HCT116 (cell line): ENCODE measurements at regions not wholly inside any gene's neighbourhood (a gene's known extent, or its start where the extent isn't known, plus 50 kb on each side); places are given as distances from the start of the nearest gene placed in this dataset.

Experiments used
- ATAC-seq: fragments of 200-7000 bp; cut with Tn5 transposase; 2 replicates; pipeline ENCODE4 v1.9.1; 2020; ENCODE audit warnings: mild to moderate bottlenecking, moderate library complexity
- BruUV-seq: library from RNA; stranded (reverse); fragments of 400-500 nt; replicated peaks from 2 replicates; lab custom pipeline; 2021; lab: Mats Ljungman, UMichigan
- CTCF ChIA-PET: fragments of 300-600 bp; sonication (Branson Sonifier 250); formaldehyde crosslinking; loops from one replicate; lab custom pipeline; 2021; ENCODE audit warnings: antibody characterized with exemption; lab: Charles Lee
- POLR2A ChIA-PET: fragments of 300-600, 350-600 bp; sonication (Branson Sonifier 250); formaldehyde crosslinking; loops from one replicate; lab custom pipeline; 2021; ENCODE audit warnings: antibody characterized with exemption; lab: Charles Lee
- RAD21 ChIA-PET, 2 experiments: fragments of 300-600 bp; sonication (Branson Sonifier 250); formaldehyde crosslinking; loops; one replicate each; lab custom pipeline; 2023; ENCODE audit warnings: low total read pairs in 2 of 2; ENCODE audit not compliant: uncharacterized antibody in 2 of 2, unreplicated experiment in 2 of 2, low non-redundant PET in 1 of 2; lab: Charles Lee
- DNase-seq: peaks from one replicate; pipeline ENCODE4 v3.0.0-alpha.2; 2010; ENCODE audit warnings: low read depth, low spot score
- H2AFZ ChIP-seq: fragments of 200-600 bp; shearing (Covaris generic), sonication (generic); 2 replicates; pipeline ENCODE4 v1.6.1; 2017; ENCODE audit warnings: low read depth, mixed run types, mixed read lengths, antibody characterized with exemption, low read length; ENCODE audit not compliant: poor library complexity, severe bottlenecking
- H3K27ac ChIP-seq: 2 replicates; pipeline ENCODE4 v1.5.1; 2012; ENCODE audit warnings: low read depth, low read length
- H3K27me3 ChIP-seq: fragments of 200-600 bp; sonication (generic); 2 replicates; pipeline ENCODE4 v1.6.1; 2016; ENCODE audit warnings: mixed run types, low read length, mixed read lengths; ENCODE audit not compliant: insufficient read depth
- H3K36me3 ChIP-seq, 2 experiments: fragments of 200-500 bp in 1 of 2; fragments of 200-600 bp in 1 of 2; sonication (Bioruptor generic) in 1 of 2; sonication (generic) in 1 of 2; 2 replicates each; pipeline versions ENCODE4 v1.5.1 to v1.6.1; 2014 to 2016; ENCODE audit warnings: low read length in 2 of 2, inconsistent platforms in 1 of 2, mixed read lengths in 1 of 2, mixed run types in 1 of 2; ENCODE audit not compliant: insufficient read depth in 2 of 2, control insufficient read depth in 1 of 2
- H3K4me1 ChIP-seq, 2 experiments: fragments of 200-600 bp in 1 of 2; sonication (generic) in 1 of 2; 2 replicates each; pipeline versions ENCODE4 v1.5.1 to v1.6.1; 2012 to 2017; ENCODE audit warnings: low read length in 2 of 2, inconsistent platforms in 1 of 2, mild to moderate bottlenecking in 1 of 2, mixed read lengths in 1 of 2, mixed run types in 1 of 2, moderate library complexity in 1 of 2; ENCODE audit not compliant: insufficient read depth in 2 of 2, control insufficient read depth in 1 of 2
- H3K4me2 ChIP-seq: fragments of 200-600 bp; sonication (generic); 2 replicates; pipeline ENCODE4 v1.6.1; 2017; ENCODE audit warnings: mixed run types, low read length, mixed read lengths
- H3K4me3 ChIP-seq, 2 experiments: fragments of 200-600 bp in 1 of 2; sonication (generic) in 1 of 2; replicated peaks in 1 of 2; 2 replicates each; pipeline ENCODE4 v1.5.1; 2011 to 2016; ENCODE audit warnings: low read length in 2 of 2, control low read depth in 1 of 2, low read depth in 1 of 2, mild to moderate bottlenecking in 1 of 2, mixed read lengths in 1 of 2, mixed run types in 1 of 2
- H3K79me2 ChIP-seq: fragments of 200-600 bp; sonication (generic); 2 replicates; pipeline ENCODE4 v1.6.1; 2017; ENCODE audit warnings: mild to moderate bottlenecking, mixed run types, low read length, moderate library complexity, mixed read lengths; ENCODE audit not compliant: insufficient read depth
- H3K9ac ChIP-seq: fragments of 200-600 bp; sonication (generic); 2 replicates; pipeline ENCODE4 v1.6.1; 2016; ENCODE audit warnings: low read length, mixed read lengths
- H3K9me2 ChIP-seq: fragments of 200-600 bp; sonication (generic), shearing (Covaris generic); 2 replicates; pipeline ENCODE4 v1.6.1; 2017; ENCODE audit warnings: mixed run types, mild to moderate bottlenecking, moderate library complexity; ENCODE audit not compliant: insufficient read depth
- H3K9me3 ChIP-seq, 2 experiments: fragments of 200-500 bp in 1 of 2; fragments of 200-600 bp in 1 of 2; sonication (Bioruptor generic) in 1 of 2; sonication (generic) in 1 of 2; 2 replicates each; pipeline ENCODE4 v1.6.1; 2014 to 2017; ENCODE audit warnings: low read length in 2 of 2, mixed read lengths in 2 of 2, inconsistent platforms in 1 of 2, low read depth in 1 of 2, mild to moderate bottlenecking in 1 of 2, mixed run types in 1 of 2, moderate library complexity in 1 of 2; ENCODE audit not compliant: control insufficient read depth in 1 of 2, insufficient read depth in 1 of 2
- H4K20me1 ChIP-seq: fragments of 200-600 bp; sonication (generic), shearing (Covaris generic); 2 replicates; pipeline ENCODE4 v1.6.1; 2017; ENCODE audit warnings: mixed run types, mild to moderate bottlenecking, moderate library complexity; ENCODE audit not compliant: insufficient read depth
- ATF3 ChIP-seq: IDR thresholded peaks from 2 replicates; pipeline ENCODE4 v1.6.1; 2012
- CBX3 ChIP-seq: IDR thresholded peaks from 2 replicates; pipeline ENCODE4 v1.6.1; 2012; ENCODE audit warnings: low read depth
- CEBPB ChIP-seq: IDR thresholded peaks from 2 replicates; pipeline ENCODE4 v1.6.1; 2012; ENCODE audit warnings: low read depth
- CTCF ChIP-seq, 3 experiments: fragments of 200-600 bp in 1 of 3; sonication (generic) in 1 of 3; IDR thresholded peaks in 2 of 3; conservative IDR thresholded peaks in 1 of 3; 2 replicates each; pipeline ENCODE4 v1.5.1; 2012 to 2017; ENCODE audit warnings: low read depth in 2 of 3, low read length in 2 of 3, antibody characterized with exemption in 1 of 3, borderline replicate concordance in 1 of 3, control low read depth in 1 of 3, mild to moderate bottlenecking in 1 of 3, mixed read lengths in 1 of 3, mixed run types in 1 of 3, moderate library complexity in 1 of 3; ENCODE audit not compliant: insufficient read depth in 1 of 3
- EGR1 ChIP-seq: IDR thresholded peaks from 2 replicates; pipeline ENCODE4 v1.6.1; 2012; ENCODE audit warnings: low read depth
- EZH2 ChIP-seq: fragments of 200-600 bp; sonication (generic); IDR thresholded peaks from 2 replicates; pipeline ENCODE4 v1.6.1; 2017; ENCODE audit warnings: antibody characterized with exemption, mixed run types
- EZH2phosphoT487 ChIP-seq: fragments of 200-600 bp; IDR thresholded peaks from 2 replicates; pipeline ENCODE4 v1.6.1; 2018; ENCODE audit warnings: antibody characterized with exemption, borderline replicate concordance
- FOSL1 ChIP-seq: IDR thresholded peaks from 2 replicates; pipeline ENCODE4 v1.6.1; 2012; ENCODE audit warnings: low read depth
- MAX ChIP-seq: IDR thresholded peaks from 2 replicates; pipeline ENCODE4 v1.6.1; 2012
- SIN3A ChIP-seq: IDR thresholded peaks from 2 replicates; pipeline ENCODE4 v1.6.1; 2012; ENCODE audit warnings: low read depth
- SP1 ChIP-seq: IDR thresholded peaks from 2 replicates; pipeline ENCODE4 v1.6.1; 2012; ENCODE audit warnings: low read depth
- YY1 ChIP-seq: IDR thresholded peaks from 2 replicates; pipeline ENCODE4 v1.6.1; 2011; ENCODE audit warnings: low read length, low read depth, moderate library complexity, mild to moderate bottlenecking; ENCODE audit not compliant: insufficient replicate concordance; ENCODE audit errors: extremely low read depth
- ZBTB33 ChIP-seq: IDR thresholded peaks from 2 replicates; pipeline ENCODE4 v1.6.1; 2011; ENCODE audit warnings: mild to moderate bottlenecking, low read length, moderate library complexity; ENCODE audit not compliant: insufficient replicate concordance; ENCODE audit errors: extremely low read depth
- ZFX ChIP-seq: fragments of 450-650 bp; IDR thresholded peaks from 2 replicates; pipeline ENCODE4 v1.6.1; 2017
- intact Hi-C: fragments of 100-400 bp; cut with micrococcal nuclease; formaldehyde crosslinking; loops from 2 replicates; pipeline ENCODE4 v1.10.0; 2022

- no peak overlapping the region for H3K4me2 ChIP-seq
- DNase-seq (no peak), ATAC-seq (no peak)
- no peak overlapping the region for H2AFZ ChIP-seq
- H3K36me3 ChIP-seq = no peaks in the 10 kb centered on the region
- CTCF ChIA-PET = no interaction called here
- H3K27me3 ChIP-seq = no peaks in the 10 kb centered on the region
- no peak for TF ChIP-seq ATF3
- H3K27ac ChIP-seq = no peak overlapping the region
- intact Hi-C loops = no loop called here
- RAD21 ChIA-PET = no interaction called here
- H3K9me2 ChIP-seq = no peaks in the 10 kb centered on the region
- no peaks in the 10 kb centered on the region for H3K4me1 ChIP-seq
- H4K20me1 ChIP-seq = no peaks in the 10 kb centered on the region
- POLR2A ChIA-PET = no interaction called here
- H3K79me2 ChIP-seq = no peaks in the 10 kb centered on the region
- no peak overlapping the region for H3K9ac ChIP-seq
- H3K4me3 ChIP-seq = no peak overlapping the region
- H3K9me3 ChIP-seq = no peaks in the 10 kb centered on the region
- no TSS peak for BruUV-seq
Observed at GRCh38 chr13:60986301-60986700, 429.3 kb downstream of the PCDH20 start.

- Histone ChIP-seq H3K27ac (no peak overlapping the region), H4K20me1 (no peaks in the 10 kb centered on the region), H3K36me3 (no peaks in the 10 kb centered on the region), H3K27me3 (no peaks in the 10 kb centered on the region), H3K4me2 (no peak overlapping the region), H3K9ac (no peak overlapping the region), H3K4me3 (no peak overlapping the region), H3K4me1 (no peaks in the 10 kb centered on the region), H3K79me2 (no peaks in the 10 kb centered on the region), H3K9me3 (no peaks in the 10 kb centered on the region; a peak in 1 of 4 replicates), H3K9me2 (no peaks in the 10 kb centered on the region), H2AFZ (no peak overlapping the region)
- intact Hi-C loops = no loop called here
- no TSS peak for BruUV-seq
- ChIA-PET POLR2A (no interaction called here), CTCF (no interaction called here), RAD21 (no interaction called here)
- DNase-seq (no peak), ATAC-seq (no peak)
- TF ChIP-seq SP1 = no peak
- no peak for TF ChIP-seq FOSL1
- no peak for TF ChIP-seq EGR1
- TF ChIP-seq SIN3A = no peak
- no peak for TF ChIP-seq YY1
- no peak for TF ChIP-seq EZH2phosphoT487
- TF ChIP-seq EZH2 = no peak
- TF ChIP-seq ATF3 = no peak
- no peak for TF ChIP-seq CBX3
- TF ChIP-seq CTCF (IDR thresholded peaks at IDR 0.05 in 2 of 3, conservative IDR thresholded peaks at IDR 0.05 in 1 of 3; ENCODE audit: borderline replicate concordance in 1 of 3, insufficient read depth in 1 of 3, low read depth in 2 of 3, low read length in 2 of 3) = no peak
- no peak for TF ChIP-seq CEBPB
- no peak for TF ChIP-seq ZFX
- TF ChIP-seq ZBTB33 = no peak
- TF ChIP-seq MAX = no peak
Observed at GRCh38 chr13:60981407-60981806, 434.2 kb downstream of the PCDH20 start.
